ENCODE measurements at regions not wholly inside any gene's neighbourhood (a gene's known extent, or its start where the extent isn't known, plus 50 kb on each side); places are given as distances from the start of the nearest gene placed in this dataset.
A peak's percentile ranks its signal among the peaks of the same experiment; 100 is the strongest.

DNA sequence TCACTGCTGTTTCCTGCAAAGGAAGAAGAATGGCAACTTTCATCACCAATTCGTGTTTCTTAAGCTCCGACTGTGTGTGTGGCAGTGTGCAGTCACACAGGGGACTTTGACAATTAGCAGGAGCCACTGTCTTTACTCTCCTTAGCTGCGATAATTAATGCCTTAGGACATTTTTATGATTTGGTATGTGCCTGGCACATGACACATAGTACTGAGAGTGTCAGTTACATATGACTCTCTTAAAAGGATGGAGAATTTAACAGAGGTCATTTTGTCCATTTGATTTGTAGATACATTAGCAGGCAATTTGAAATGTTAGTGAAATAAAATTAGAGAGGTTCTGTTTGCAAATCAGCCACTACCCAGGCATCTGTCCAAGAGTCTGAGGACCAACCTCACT, 128.9 kb upstream of the VEPH1 start:
- no peaks in the 10 kb centered on the region; the same call in 1 of the 2 replicates for H3K27me3 Mint-ChIP-seq (ENCODE audit: low read depth)
- no CpG with 5 or more reads among the region's 3 CpGs for WGBS (ENCODE audit: extremely low coverage, insufficient read length, low lambda C conversion rate)

More for the DNA sequence above, 128.9 kb upstream of the VEPH1 start:
- Histone ChIP-seq H4K8ac (replicated peaks; ENCODE audit: insufficient read length, low read depth, low read length) (no peak overlapping the region), H3K27me3 (ENCODE audit: insufficient read depth, low read length) (no peaks in the 10 kb centered on the region), H3K9ac (ENCODE audit: extremely low read depth, insufficient read length, low read length) (no peak overlapping the region), H2BK12ac (ENCODE audit: insufficient read length, low read depth, low read length) (no peak overlapping the region), H2BK5ac (ENCODE audit: insufficient read length, low read length) (no peak overlapping the region), H2BK120ac (ENCODE audit: low read depth, low read length, poor library complexity, severe bottlenecking) (no peak overlapping the region), H3K4me1 (ENCODE audit: insufficient read depth, low read length) (no peaks in the 10 kb centered on the region), H3K4me2 (ENCODE audit: insufficient read depth, insufficient read length, low read length) (no peak overlapping the region), H3K27ac (ENCODE audit: insufficient read length, low read depth, low read length) (no peak overlapping the region), H3K9me3 (ENCODE audit: control insufficient read depth, low read depth, low read length) (no peaks in the 10 kb centered on the region), H3K4ac (ENCODE audit: low read depth, low read length) (no peak overlapping the region), H2BK20ac (ENCODE audit: low read depth, low read length, poor library complexity, severe bottlenecking) (no peak overlapping the region), H3K18ac (ENCODE audit: insufficient read length, low read depth, low read length) (no peak overlapping the region), H4K20me1 (ENCODE audit: control insufficient read depth, insufficient read depth, insufficient read length) (no peaks in the 10 kb centered on the region), H2AK5ac (ENCODE audit: insufficient read length, low read length) (no peak overlapping the region), H3T11ph (ENCODE audit: low read length) (no peak overlapping the region), H2AFZ (ENCODE audit: low read length) (no peak overlapping the region), H3K79me1 (ENCODE audit: insufficient read depth, low read depth, low read length, poor library complexity, severe bottlenecking) (no peaks in the 10 kb centered on the region), H3K14ac (ENCODE audit: insufficient read depth, low read length) (no peak overlapping the region), H3K79me2 (ENCODE audit: insufficient read depth, low read length) (no peaks in the 10 kb centered on the region), H2BK15ac (ENCODE audit: low read depth, low read length) (no peak overlapping the region), H3K56ac (ENCODE audit: insufficient read length, low read depth, low read length) (no peak overlapping the region), H4K91ac (ENCODE audit: insufficient read length, low read depth, low read length) (no peak overlapping the region), H3K23me2 (ENCODE audit: insufficient read length, low read depth, low read length, poor library complexity, severe bottlenecking) (no peaks in the 10 kb centered on the region), H4K5ac (ENCODE audit: insufficient read length, low read depth, low read length) (no peak overlapping the region), H3K23ac (ENCODE audit: insufficient read length, low read depth, low read length) (peak overlapping the region; percentile 56)
- H3K27ac Mint-ChIP-seq: no peak overlapping the region
- H3K4me1 Mint-ChIP-seq: peaks cover 0 to 6% of the 10 kb centered on the region in 2 experiments; a peak in 1 of 4 replicates
- H3K36me3 Mint-ChIP-seq (ENCODE audit: insufficient read depth in 1 of 3, low read depth in 3 of 3): peaks cover 0 to 2% (median 0%) of the 10 kb centered on the region in 3 experiments; a peak in 3 of 7 replicates
- peaks cover 1 to 8% of the 10 kb centered on the region in 2 experiments; a peak in 3 of 5 replicates for H3K9me3 Mint-ChIP-seq
- no peak overlapping the region for H3K4me3 Mint-ChIP-seq
- no peak for DNase-seq
- TF ChIP-seq, protein P1, sequence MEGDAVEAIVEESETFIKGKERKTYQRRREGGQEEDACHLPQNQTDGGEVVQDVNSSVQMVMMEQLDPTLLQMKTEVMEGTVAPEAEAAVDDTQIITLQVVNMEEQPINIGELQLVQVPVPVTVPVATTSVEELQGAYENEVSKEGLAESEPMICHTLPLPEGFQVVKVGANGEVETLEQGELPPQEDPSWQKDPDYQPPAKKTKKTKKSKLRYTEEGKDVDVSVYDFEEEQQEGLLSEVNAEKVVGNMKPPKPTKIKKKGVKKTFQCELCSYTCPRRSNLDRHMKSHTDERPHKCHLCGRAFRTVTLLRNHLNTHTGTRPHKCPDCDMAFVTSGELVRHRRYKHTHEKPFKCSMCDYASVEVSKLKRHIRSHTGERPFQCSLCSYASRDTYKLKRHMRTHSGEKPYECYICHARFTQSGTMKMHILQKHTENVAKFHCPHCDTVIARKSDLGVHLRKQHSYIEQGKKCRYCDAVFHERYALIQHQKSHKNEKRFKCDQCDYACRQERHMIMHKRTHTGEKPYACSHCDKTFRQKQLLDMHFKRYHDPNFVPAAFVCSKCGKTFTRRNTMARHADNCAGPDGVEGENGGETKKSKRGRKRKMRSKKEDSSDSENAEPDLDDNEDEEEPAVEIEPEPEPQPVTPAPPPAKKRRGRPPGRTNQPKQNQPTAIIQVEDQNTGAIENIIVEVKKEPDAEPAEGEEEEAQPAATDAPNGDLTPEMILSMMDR (conservative IDR thresholded peaks at IDR 0.05): no peak

All from H9 (cell line).